Keratinocyte (primary cell): ENCODE measurements at regions not wholly inside any gene's neighbourhood (a gene's known extent, or its start where the extent isn't known, plus 50 kb on each side); places are given as distances from the start of the nearest gene placed in this dataset.

Experiments used
- DNase-seq: peaks from one replicate; pipeline ENCODE4 v3.0.0-alpha.2; 2011; ENCODE audit warnings: low read depth, missing footprints, low spot score
- FAIRE-seq: peaks from 2 replicates; lab custom pipeline; 2011; peaks lifted over from hg19 to GRCh38; lab: Jason Lieb, UNC
- H2AFZ ChIP-seq: 2 replicates; pipeline ENCODE4 v1.6.0; 2012; ENCODE audit warnings: low read length, control low read depth, inconsistent platforms; ENCODE audit not compliant: control insufficient read depth
- H3K27ac ChIP-seq: 2 replicates; pipeline ENCODE4 v1.5.1; 2011; ENCODE audit warnings: low read length; ENCODE audit not compliant: control insufficient read depth, insufficient read depth
- H3K27me3 ChIP-seq: 3 replicates; pipeline ENCODE4 v1.6.0; 2011; ENCODE audit warnings: low read length; ENCODE audit not compliant: control insufficient read depth, insufficient read depth; ENCODE audit errors: extremely low read depth
- H3K36me3 ChIP-seq, 2 experiments: 2 replicates in 1 of 2; 3 replicates in 1 of 2; pipeline ENCODE4 v1.5.1; 2011; ENCODE audit warnings: low read length in 2 of 2, mild to moderate bottlenecking in 1 of 2; ENCODE audit not compliant: control insufficient read depth in 2 of 2, insufficient read depth in 2 of 2; ENCODE audit errors: extremely low read depth in 1 of 2
- H3K4me1 ChIP-seq: 3 replicates; pipeline ENCODE4 v1.5.1; 2011; ENCODE audit warnings: low read length; ENCODE audit not compliant: control insufficient read depth, insufficient read depth; ENCODE audit errors: extremely low read depth
- H3K4me2 ChIP-seq: 3 replicates; pipeline ENCODE4 v1.6.0; 2011; ENCODE audit warnings: low read depth, low read length; ENCODE audit not compliant: control insufficient read depth, insufficient read depth; ENCODE audit errors: extremely low read depth
- H3K4me3 ChIP-seq, 3 experiments: fragments of 200-600 bp in 1 of 3; sonication (generic) in 1 of 3; 2 replicates in 2 of 3; 3 replicates in 1 of 3; pipeline ENCODE4 v1.5.1; 2011 to 2016; ENCODE audit warnings: low read length in 3 of 3, mild to moderate bottlenecking in 3 of 3, control low read depth in 2 of 3, inconsistent platforms in 1 of 3, low read depth in 1 of 3, mixed read lengths in 1 of 3, mixed run types in 1 of 3, moderate library complexity in 1 of 3; ENCODE audit not compliant: control insufficient read depth in 2 of 3, insufficient read depth in 2 of 3; ENCODE audit errors: extremely low read depth in 1 of 3
- H3K79me2 ChIP-seq: 2 replicates; pipeline ENCODE4 v1.6.0; 2012; ENCODE audit warnings: low read length; ENCODE audit not compliant: control insufficient read depth, insufficient read depth
- H3K9ac ChIP-seq: 3 replicates; pipeline ENCODE4 v1.6.0; 2011; ENCODE audit warnings: low read length; ENCODE audit not compliant: control insufficient read depth, insufficient read depth; ENCODE audit errors: extremely low read depth
- H3K9me1 ChIP-seq: 3 replicates; pipeline ENCODE4 v1.6.0; 2011; ENCODE audit warnings: low read length; ENCODE audit not compliant: control insufficient read depth, insufficient read depth; ENCODE audit errors: extremely low read depth
- H3K9me3 ChIP-seq: 2 replicates; pipeline ENCODE4 v1.5.1; 2012; ENCODE audit warnings: low read depth, low read length; ENCODE audit not compliant: control insufficient read depth
- H4K20me1 ChIP-seq: 3 replicates; pipeline ENCODE4 v1.6.0; 2011; ENCODE audit warnings: low read length; ENCODE audit not compliant: control insufficient read depth, insufficient read depth; ENCODE audit errors: extremely low read depth
- EZH2 ChIP-seq: IDR thresholded peaks from one replicate; pipeline ENCODE4 v1.6.1; 2012; ENCODE audit warnings: inconsistent platforms, mild to moderate bottlenecking, low read length, moderate library complexity
- dilution Hi-C: fragments of 300-500 bp; cut with MboI; formaldehyde crosslinking; loops from one replicate; pipeline ENCODE4 v1.7.0; 2020; ENCODE audit warnings: low sequenced_read_pairs; ENCODE audit not compliant: extremely low pct_ligation_motif_present
- TF ChIP-seq, protein P1 (sequence below), 3 experiments: IDR thresholded peaks in 1 of 3; conservative IDR thresholded peaks in 1 of 3; optimal IDR thresholded peaks in 1 of 3; 2 replicates in 2 of 3; 3 replicates in 1 of 3; pipeline versions ENCODE3 to v1.5.1; 2011; ENCODE audit warnings: low read length in 3 of 3, mild to moderate bottlenecking in 3 of 3, moderate library complexity in 2 of 3, control low read depth in 1 of 3, inconsistent platforms in 1 of 3; ENCODE audit not compliant: insufficient read depth in 2 of 3; ENCODE audit errors: extremely low read depth in 1 of 3

DNA sequence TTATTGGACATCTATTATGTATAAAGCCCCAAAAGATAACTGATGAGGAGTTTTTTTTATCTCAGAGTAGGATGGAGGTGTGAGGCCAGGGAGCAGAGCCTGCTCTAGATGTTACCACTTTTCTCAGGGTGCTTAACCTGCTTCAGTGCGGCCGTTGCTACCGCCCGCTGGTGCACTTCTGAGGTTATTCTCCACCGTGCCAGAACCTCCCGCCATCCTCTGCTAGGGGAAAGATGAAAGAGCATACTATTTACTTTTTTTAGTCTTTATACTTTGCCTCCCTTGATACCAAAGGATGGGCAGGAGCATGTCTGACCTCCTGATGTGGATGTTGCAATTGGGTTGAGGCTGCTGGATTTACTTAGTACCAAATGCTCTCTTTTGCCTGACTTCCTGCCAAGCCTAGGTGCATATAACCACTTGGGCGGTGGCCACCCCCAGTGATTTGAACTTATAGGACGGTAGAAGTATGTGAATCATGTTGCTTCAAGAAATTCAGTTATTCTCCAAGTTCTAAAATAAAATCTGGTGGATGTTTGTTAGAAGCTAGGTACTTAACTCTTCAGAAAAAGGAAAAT is 71.1 kb upstream of the HSPB3 start:
- Histone ChIP-seq H3K9me1 (no peaks in the 10 kb centered on the region), H3K4me1 (peaks cover 4% of the 10 kb centered on the region), H3K79me2 (no peaks in the 10 kb centered on the region), H3K4me2 (no peak overlapping the region), H3K27ac (no peak overlapping the region), H3K36me3 (no peaks in the 10 kb centered on the region), H3K27me3 (no peaks in the 10 kb centered on the region), H3K9ac (no peak overlapping the region), H3K9me3 (no peaks in the 10 kb centered on the region), H4K20me1 (no peaks in the 10 kb centered on the region), H3K4me3 (no peak overlapping the region), H2AFZ (no peak overlapping the region)
- TF ChIP-seq, protein P1, sequence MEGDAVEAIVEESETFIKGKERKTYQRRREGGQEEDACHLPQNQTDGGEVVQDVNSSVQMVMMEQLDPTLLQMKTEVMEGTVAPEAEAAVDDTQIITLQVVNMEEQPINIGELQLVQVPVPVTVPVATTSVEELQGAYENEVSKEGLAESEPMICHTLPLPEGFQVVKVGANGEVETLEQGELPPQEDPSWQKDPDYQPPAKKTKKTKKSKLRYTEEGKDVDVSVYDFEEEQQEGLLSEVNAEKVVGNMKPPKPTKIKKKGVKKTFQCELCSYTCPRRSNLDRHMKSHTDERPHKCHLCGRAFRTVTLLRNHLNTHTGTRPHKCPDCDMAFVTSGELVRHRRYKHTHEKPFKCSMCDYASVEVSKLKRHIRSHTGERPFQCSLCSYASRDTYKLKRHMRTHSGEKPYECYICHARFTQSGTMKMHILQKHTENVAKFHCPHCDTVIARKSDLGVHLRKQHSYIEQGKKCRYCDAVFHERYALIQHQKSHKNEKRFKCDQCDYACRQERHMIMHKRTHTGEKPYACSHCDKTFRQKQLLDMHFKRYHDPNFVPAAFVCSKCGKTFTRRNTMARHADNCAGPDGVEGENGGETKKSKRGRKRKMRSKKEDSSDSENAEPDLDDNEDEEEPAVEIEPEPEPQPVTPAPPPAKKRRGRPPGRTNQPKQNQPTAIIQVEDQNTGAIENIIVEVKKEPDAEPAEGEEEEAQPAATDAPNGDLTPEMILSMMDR (optimal IDR thresholded peaks at IDR 0.05 in 1 of 3, IDR thresholded peaks at IDR 0.05 in 1 of 3, conservative IDR thresholded peaks at IDR 0.05 in 1 of 3; ENCODE audit: extremely low read depth in 1 of 3, insufficient read depth in 2 of 3, low read length in 3 of 3) = no peak
- no peak for TF ChIP-seq EZH2
- FAIRE-seq (no peak), DNase-seq (no peak)
- dilution Hi-C loops = no loop called here

DNA sequence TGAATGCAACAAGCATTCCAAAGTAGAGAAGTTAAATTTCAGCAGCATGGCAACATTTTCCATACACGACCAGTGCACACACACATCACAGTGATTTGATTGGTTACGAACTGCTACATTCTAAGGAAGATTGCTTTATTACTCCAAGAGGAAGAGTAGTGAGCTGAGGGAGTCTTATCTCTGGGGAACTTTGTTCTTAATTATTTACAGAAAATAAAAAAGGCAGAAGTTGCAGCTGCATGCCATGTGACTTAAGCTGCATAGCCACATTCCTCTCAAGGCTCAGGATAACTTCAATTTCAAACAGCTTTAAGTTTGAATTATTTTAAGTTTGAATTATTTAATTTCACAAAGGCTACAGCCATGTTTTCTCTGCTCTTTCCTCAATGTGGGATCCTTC is 71.6 kb upstream of the HSPB3 start:
- no peak overlapping the region for H3K4me2 ChIP-seq
- FAIRE-seq = no peak
- no peak overlapping the region for H3K27ac ChIP-seq

More for the DNA sequence above, 71.6 kb upstream of the HSPB3 start:
- Histone ChIP-seq H3K4me3 (no peak overlapping the region), H3K9me1 (no peaks in the 10 kb centered on the region), H3K9ac (no peak overlapping the region), H3K36me3 (no peaks in the 10 kb centered on the region), H2AFZ (no peak overlapping the region), H3K9me3 (no peaks in the 10 kb centered on the region), H3K4me1 (no peaks in the 10 kb centered on the region), H4K20me1 (no peaks in the 10 kb centered on the region), H3K79me2 (no peaks in the 10 kb centered on the region), H3K27me3 (no peaks in the 10 kb centered on the region)
- no peak for DNase-seq
- dilution Hi-C loops = no loop called here
- TF ChIP-seq, protein P1 (optimal IDR thresholded peaks at IDR 0.05 in 1 of 3, IDR thresholded peaks at IDR 0.05 in 1 of 3, conservative IDR thresholded peaks at IDR 0.05 in 1 of 3; ENCODE audit: extremely low read depth in 1 of 3, insufficient read depth in 2 of 3, low read length in 3 of 3) = no peak
- no peak for TF ChIP-seq EZH2
